HG02571 (cell line): ENCODE measurements at regions not wholly inside any gene's neighbourhood (a gene's known extent, or its start where the extent isn't known, plus 50 kb on each side); places are given as distances from the start of the nearest gene placed in this dataset.

ENCODE experiments used
- ATAC-seq: cut with Tn5 transposase; IDR thresholded peaks from one replicate; pipeline ENCODE4 v1.9.1; 2021; ENCODE audit warnings: mild to moderate bottlenecking, moderate library complexity; ENCODE audit not compliant: unreplicated experiment

GRCh38 chr18:60656553-60656952 is 284.0 kb upstream of the MC4R start:
- no peak for ATAC-seq

- ATAC-seq, result no peak
These were observed 289.9 kb upstream of the MC4R start for GRCh38 chr18:60662491-60662890.

- no peak for ATAC-seq
These were observed 290.8 kb upstream of the MC4R start for GRCh38 chr18:60663060-60663989.

- ATAC-seq, result no peak
These were observed 292.2 kb upstream of the MC4R start for GRCh38 chr18:60664736-60665135.

- no peak for ATAC-seq
These were observed 294.4 kb upstream of the MC4R start for GRCh38 chr18:60667016-60667415.

- ATAC-seq, result no peak
These were observed 296.0 kb upstream of the MC4R start for GRCh38 chr18:60668583-60668982.

- ATAC-seq, result no peak
These were observed 297.4 kb upstream of the MC4R start for GRCh38 chr18:60669938-60670337.

- no peak for ATAC-seq
These were observed 298.4 kb upstream of the MC4R start for GRCh38 chr18:60671021-60671420.

- no peak for ATAC-seq
These were observed 302.6 kb upstream of the MC4R start for GRCh38 chr18:60675126-60675525.

GRCh38 chr18:60675801-60676200 is 303.2 kb upstream of the MC4R start:
- no peak for ATAC-seq

GRCh38 chr18:60676815-60677214 is 304.2 kb upstream of the MC4R start:
- no peak for ATAC-seq

GRCh38 chr18:60684843-60685513 is 312.4 kb upstream of the MC4R start:
- no peak for ATAC-seq

- no peak for ATAC-seq
These were observed 313.6 kb upstream of the MC4R start for GRCh38 chr18:60686142-60686541.

GRCh38 chr18:60691061-60691460 is 318.5 kb upstream of the MC4R start:
- ATAC-seq, result no peak

- no peak for ATAC-seq
These were observed 320.9 kb upstream of the MC4R start for GRCh38 chr18:60693426-60693825.

- ATAC-seq, result no peak
These were observed 326.3 kb upstream of the MC4R start for GRCh38 chr18:60698901-60699300.

- ATAC-seq, result no peak
These were observed 350.2 kb upstream of the MC4R start for GRCh38 chr18:60722742-60723141.

GRCh38 chr18:60732143-60732542 is 359.6 kb upstream of the MC4R start:
- no peak for ATAC-seq

- ATAC-seq, result no peak
These were observed 366.6 kb upstream of the MC4R start for GRCh38 chr18:60739212-60739611.

GRCh38 chr18:60740313-60740712 is 367.7 kb upstream of the MC4R start:
- ATAC-seq, result no peak

- no peak for ATAC-seq
These were observed 373.9 kb upstream of the MC4R start for GRCh38 chr18:60746491-60746890.

- ATAC-seq, result no peak
These were observed 374.3 kb upstream of the MC4R start for GRCh38 chr18:60746919-60747318.
